Small intestine (tissue), 7 donors: ENCODE measurements at regions not wholly inside any gene's neighbourhood (a gene's known extent, or its start where the extent isn't known, plus 50 kb on each side); places are given as distances from the start of the nearest gene placed in this dataset.

Experiments
- DNase-seq, 2 donors: peaks; one replicate each; pipeline versions ENCODE4 v3.0.0 to v3.0.0-alpha.2; 2013
- FAIRE-seq: peaks from 2 replicates; lab custom pipeline; 2012; peaks lifted over from hg19 to GRCh38; lab: Jason Lieb, UNC
- H3K27ac ChIP-seq, 3 donors: one replicate each; pipeline ENCODE4 v1.5.1; 2013; ENCODE audit warnings: low read length in 2 of 3, mild to moderate bottlenecking in 2 of 3, control low read depth in 1 of 3, inconsistent platforms in 1 of 3, low read depth in 1 of 3, moderate library complexity in 1 of 3
- H3K27me3 ChIP-seq, 3 donors: one replicate each; pipeline ENCODE4 v1.6.1; 2013; ENCODE audit warnings: low read length in 3 of 3, inconsistent platforms in 1 of 3; ENCODE audit not compliant: control insufficient read depth in 3 of 3, insufficient read depth in 3 of 3
- H3K36me3 ChIP-seq, 3 donors: one replicate each; pipeline ENCODE4 v1.6.1; 2013; ENCODE audit warnings: low read length in 3 of 3, inconsistent platforms in 1 of 3, low read depth in 1 of 3, mild to moderate bottlenecking in 1 of 3, moderate library complexity in 1 of 3; ENCODE audit not compliant: control insufficient read depth in 3 of 3, insufficient read depth in 2 of 3
- H3K4me1 ChIP-seq, 3 donors: one replicate each; pipeline ENCODE4 v1.6.1; 2013; ENCODE audit warnings: low read length in 2 of 3, inconsistent platforms in 1 of 3, low read depth in 1 of 3, mild to moderate bottlenecking in 1 of 3, moderate library complexity in 1 of 3; ENCODE audit not compliant: control insufficient read depth in 3 of 3, insufficient read depth in 2 of 3
- H3K4me3 ChIP-seq, 3 donors: one replicate each; pipeline ENCODE4 v1.5.1; 2013; ENCODE audit warnings: low read length in 3 of 3, control low read depth in 1 of 3, inconsistent platforms in 1 of 3, low read depth in 1 of 3, mild to moderate bottlenecking in 1 of 3, moderate library complexity in 1 of 3
- H3K9me3 ChIP-seq, 2 donors: one replicate each; pipeline ENCODE4 v1.6.1; 2013; ENCODE audit warnings: low read depth in 1 of 2, low read length in 1 of 2; ENCODE audit not compliant: control insufficient read depth in 2 of 2, insufficient read depth in 1 of 2
- WGBS, 3 donors: extraction: QIAGEN DNeasy Blood & Tissue Kit; methylation state at CpG; one replicate each; pipeline ENCODE4 v1.1.7; 2013; 5-methylcytosine and 5-hydroxymethylcytosine counted together
- donor health status: healthy with polysubstance abuse.
- donor health status: control.
- donor health status: control.
- donor health status: Bipolar disorder and iron deficiency.
- donor health status: healthy.

DNA sequence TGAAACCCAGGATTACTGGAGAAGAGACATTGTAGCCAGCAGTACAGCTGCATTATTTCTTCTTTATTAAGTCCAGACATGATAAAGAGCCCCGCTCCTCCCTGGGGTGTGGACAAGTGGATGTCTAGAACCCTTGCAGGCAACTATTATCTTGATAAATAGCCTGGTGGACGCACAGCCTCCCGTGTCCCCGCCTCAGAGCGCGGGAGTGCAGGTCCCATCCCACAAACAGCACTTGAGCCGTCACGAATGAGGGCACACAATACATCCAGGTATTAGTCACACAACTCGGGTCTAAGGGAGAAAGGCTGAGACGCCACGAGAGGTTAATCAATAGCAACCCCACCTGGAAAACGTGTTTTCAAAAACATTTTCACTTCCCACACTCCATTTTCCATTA is 213.2 kb upstream of the SOX1 start:
- FAIRE-seq (no peak), DNase-seq (no peak)
- no peak overlapping the region for H3K27ac ChIP-seq
- WGBS, 3 donors, result 18 to 39% (median 25%) methylated on average over 12 of the region's 12 CpGs
- no peak overlapping the region for H3K4me3 ChIP-seq
- no peaks in the 10 kb centered on the region for H3K9me3 ChIP-seq
- no peaks in the 10 kb centered on the region for H3K4me1 ChIP-seq
- H3K36me3 ChIP-seq, result no peaks in the 10 kb centered on the region
- H3K27me3 ChIP-seq, result peaks cover 0 to 2% (median 0%) of the 10 kb centered on the region in 3 donors

DNA sequence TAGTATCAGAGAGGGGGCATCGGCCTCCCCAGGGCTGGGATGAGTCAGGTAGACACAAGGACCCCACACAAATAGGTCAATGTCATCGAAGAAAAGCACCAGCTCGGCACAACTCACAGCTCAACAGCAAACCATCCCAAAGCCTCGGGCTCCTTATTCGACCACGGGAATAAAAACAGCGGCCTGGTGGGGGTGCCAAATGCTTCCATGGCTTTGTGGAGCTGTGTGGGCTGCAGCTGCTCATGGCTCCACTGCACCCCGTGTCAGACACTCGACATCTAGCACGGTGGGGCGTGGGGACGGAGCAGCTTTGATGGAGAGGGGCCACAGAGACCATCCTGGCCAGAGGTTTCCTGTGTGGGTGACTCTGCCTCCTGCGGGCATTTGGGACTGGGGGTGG is 212.5 kb upstream of the SOX1 start:
- H3K27ac ChIP-seq, result no peak overlapping the region
- H3K4me1 ChIP-seq, result no peaks in the 10 kb centered on the region
- peaks cover 0 to 2% (median 0%) of the 10 kb centered on the region in 3 donors for H3K27me3 ChIP-seq
- FAIRE-seq (no peak), DNase-seq (no peak)
- H3K4me3 ChIP-seq, result no peak overlapping the region
- H3K36me3 ChIP-seq, result no peaks in the 10 kb centered on the region
- WGBS, 3 donors, result 60 to 67% (median 65%) methylated on average over 13 of the region's 13 CpGs
- H3K9me3 ChIP-seq, result no peaks in the 10 kb centered on the region

- 82 to 88% (median 87%) methylated on average over 8 of the region's 8 CpGs for WGBS, 3 donors
These were observed 211.8 kb upstream of the SOX1 start for GRCh38 chr13:111855191-111855590.

DNA sequence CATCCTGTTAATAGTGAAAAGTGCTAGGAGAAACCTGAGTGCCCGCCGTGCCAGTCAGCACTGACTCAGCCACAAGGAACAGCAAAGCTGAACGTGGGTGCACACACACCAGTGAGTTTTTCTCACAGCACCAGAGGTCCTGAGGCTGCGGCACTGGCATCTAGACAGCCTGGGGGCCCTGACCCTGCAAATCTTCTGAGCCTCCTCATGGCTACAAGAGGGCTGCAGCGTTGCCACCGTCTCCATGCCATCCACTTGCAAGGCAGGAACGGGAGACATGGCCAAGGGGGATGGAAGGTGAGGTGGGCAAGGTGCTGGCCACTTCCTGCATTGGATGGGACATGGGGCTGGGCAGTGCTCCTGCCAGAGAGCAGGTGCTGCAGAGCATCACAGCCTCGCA is 211.2 kb upstream of the SOX1 start:
- no peak overlapping the region for H3K4me3 ChIP-seq
- H3K4me1 ChIP-seq, result no peaks in the 10 kb centered on the region
- 76 to 85% (median 78%) methylated on average over 8 of the region's 8 CpGs for WGBS, 3 donors
- H3K36me3 ChIP-seq, result no peaks in the 10 kb centered on the region
- DNase-seq, result no peak
- FAIRE-seq, result no peak
- no peaks in the 10 kb centered on the region for H3K9me3 ChIP-seq
- peaks cover 0 to 2% (median 0%) of the 10 kb centered on the region in 3 donors for H3K27me3 ChIP-seq
- no peak overlapping the region for H3K27ac ChIP-seq

More at GRCh38 chr13:111855191-111855590, 211.8 kb upstream of the SOX1 start:
- H3K9me3 ChIP-seq, result no peaks in the 10 kb centered on the region
- no peaks in the 10 kb centered on the region for H3K4me1 ChIP-seq
- no peak overlapping the region for H3K27ac ChIP-seq
- peaks cover 0 to 2% (median 0%) of the 10 kb centered on the region in 3 donors for H3K27me3 ChIP-seq
- DNase-seq, result no peak
- H3K4me3 ChIP-seq, result no peak overlapping the region
- H3K36me3 ChIP-seq, result no peaks in the 10 kb centered on the region
- FAIRE-seq, result no peak

DNA sequence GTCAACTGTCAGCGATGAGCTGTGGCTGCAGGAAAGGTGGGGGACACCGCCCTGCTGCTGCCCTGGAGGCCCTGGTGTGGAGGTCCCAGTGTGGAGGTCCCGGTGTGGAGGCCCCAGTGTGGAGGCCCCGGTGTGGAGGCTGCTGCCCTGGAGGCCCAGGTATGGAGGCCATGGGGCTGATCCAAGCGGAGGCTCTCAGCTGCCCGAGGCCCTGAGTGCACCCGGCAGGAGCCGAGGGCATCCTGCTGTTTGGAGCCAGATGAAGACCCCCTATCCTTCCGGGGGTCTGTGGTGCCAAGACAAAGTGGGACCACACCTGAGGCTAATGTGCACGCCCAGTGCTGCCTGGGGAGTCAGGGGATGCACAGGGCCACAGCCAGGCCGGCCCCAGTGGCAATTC is 210.4 kb upstream of the SOX1 start:
- Histone ChIP-seq H3K4me3 (no peak overlapping the region), H3K27ac (no peak overlapping the region), H3K4me1 (no peaks in the 10 kb centered on the region), H3K27me3 (peaks cover 0 to 2% (median 0%) of the 10 kb centered on the region in 3 donors), H3K9me3 (no peaks in the 10 kb centered on the region), H3K36me3 (no peaks in the 10 kb centered on the region)
- FAIRE-seq (no peak), DNase-seq (no peak)
- 83 to 91% (median 85%) methylated on average over 10 to 11 of the region's 11 CpGs for WGBS, 3 donors

DNA sequence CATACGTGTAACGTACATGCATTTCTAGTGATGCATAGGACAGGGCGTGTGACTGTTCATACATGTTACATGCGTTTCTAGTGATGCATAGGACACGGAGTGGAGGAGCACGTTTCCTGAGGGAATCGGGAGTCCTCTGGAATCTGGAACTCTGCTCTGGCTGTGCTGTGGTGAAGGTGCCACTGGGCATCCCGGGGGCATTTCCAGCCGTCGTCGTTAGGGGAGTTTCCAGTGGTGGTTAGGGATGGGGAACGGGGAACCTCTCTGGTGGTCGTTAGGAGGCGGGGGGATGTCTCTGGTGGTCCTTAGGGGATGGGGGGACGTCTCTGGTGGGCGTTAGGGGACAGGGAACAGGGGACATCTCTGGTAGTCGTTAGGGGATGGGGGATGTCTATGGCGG is 209.6 kb upstream of the SOX1 start:
- Histone ChIP-seq H3K27me3 (peaks cover 0 to 2% (median 0%) of the 10 kb centered on the region in 3 donors), H3K27ac (no peak overlapping the region), H3K4me1 (no peaks in the 10 kb centered on the region), H3K36me3 (no peaks in the 10 kb centered on the region), H3K9me3 (no peaks in the 10 kb centered on the region), H3K4me3 (no peak overlapping the region)
- DNase-seq (no peak), FAIRE-seq (no peak)
- WGBS, 3 donors, result 72 to 75% (median 73%) methylated on average over 18 of the region's 18 CpGs

GRCh38 chr13:111857846-111858560 is 208.9 kb upstream of the SOX1 start:
- no peak for FAIRE-seq
- no peak for DNase-seq
- no peaks in the 10 kb centered on the region for H3K36me3 ChIP-seq
- no peak overlapping the region for H3K4me3 ChIP-seq
- no peaks in the 10 kb centered on the region for H3K4me1 ChIP-seq
- 85 to 88% (median 86%) methylated on average over 32 of the region's 32 CpGs for WGBS, 3 donors
- peaks cover 0 to 2% (median 0%) of the 10 kb centered on the region in 3 donors for H3K27me3 ChIP-seq
- no peaks in the 10 kb centered on the region for H3K9me3 ChIP-seq
- H3K27ac ChIP-seq, result no peak overlapping the region

DNA sequence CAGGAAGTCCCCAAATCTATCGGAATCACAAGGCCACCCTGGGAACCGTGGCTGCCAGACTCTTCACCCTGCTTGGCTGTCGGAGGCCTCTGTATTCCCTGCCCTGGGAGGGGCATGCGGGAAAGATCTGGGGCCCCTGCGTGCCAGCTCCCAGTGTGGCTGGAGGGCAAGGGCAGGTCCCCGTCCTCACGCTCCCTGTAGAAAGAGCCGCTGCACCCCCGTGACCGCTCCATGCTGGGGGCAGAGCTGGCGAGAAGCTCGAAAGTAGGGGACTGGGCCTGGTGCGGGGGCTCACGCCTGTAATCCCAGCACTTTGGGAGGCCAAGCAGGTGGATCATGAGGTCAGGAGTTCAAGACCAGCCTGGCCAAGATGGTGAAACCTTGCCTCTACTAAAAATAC is 208.4 kb upstream of the SOX1 start:
- H3K27me3 ChIP-seq, result peaks cover 0 to 2% (median 0%) of the 10 kb centered on the region in 3 donors
- no peak overlapping the region for H3K27ac ChIP-seq
- no peaks in the 10 kb centered on the region for H3K36me3 ChIP-seq
- 86 to 89% (median 87%) methylated on average over 14 of the region's 14 CpGs for WGBS, 3 donors
- no peak overlapping the region for H3K4me3 ChIP-seq
- DNase-seq, result no peak
- no peaks in the 10 kb centered on the region for H3K9me3 ChIP-seq
- H3K4me1 ChIP-seq, result no peaks in the 10 kb centered on the region
- no peak for FAIRE-seq
